Kidney epithelial cell (primary cell): ENCODE measurements at regions not wholly inside any gene's neighbourhood (a gene's known extent, or its start where the extent isn't known, plus 50 kb on each side); places are given as distances from the start of the nearest gene placed in this dataset.

ENCODE experiments used
- DNase-seq: peaks from one replicate; pipeline ENCODE4 v3.0.0-alpha.2; 2010; ENCODE audit warnings: low read depth
- H3K27me3 ChIP-seq: 2 replicates; pipeline ENCODE4 v1.6.0; 2011; ENCODE audit warnings: low read length; ENCODE audit not compliant: control insufficient read depth, insufficient read depth
- H3K36me3 ChIP-seq: 2 replicates; pipeline ENCODE4 v1.5.1; 2011; ENCODE audit warnings: low read length; ENCODE audit not compliant: control insufficient read depth, insufficient read depth
- H3K4me3 ChIP-seq: 2 replicates; pipeline ENCODE4 v1.5.1; 2011; ENCODE audit warnings: low read depth, mild to moderate bottlenecking, control low read depth, low read length
- TF ChIP-seq, protein P1 (sequence below): IDR thresholded peaks from 2 replicates; pipeline ENCODE4 v1.5.1; 2011; ENCODE audit warnings: mild to moderate bottlenecking, moderate library complexity, low read length, control low read depth, inconsistent platforms; ENCODE audit not compliant: insufficient read depth, poor library complexity, severe bottlenecking

DNA sequence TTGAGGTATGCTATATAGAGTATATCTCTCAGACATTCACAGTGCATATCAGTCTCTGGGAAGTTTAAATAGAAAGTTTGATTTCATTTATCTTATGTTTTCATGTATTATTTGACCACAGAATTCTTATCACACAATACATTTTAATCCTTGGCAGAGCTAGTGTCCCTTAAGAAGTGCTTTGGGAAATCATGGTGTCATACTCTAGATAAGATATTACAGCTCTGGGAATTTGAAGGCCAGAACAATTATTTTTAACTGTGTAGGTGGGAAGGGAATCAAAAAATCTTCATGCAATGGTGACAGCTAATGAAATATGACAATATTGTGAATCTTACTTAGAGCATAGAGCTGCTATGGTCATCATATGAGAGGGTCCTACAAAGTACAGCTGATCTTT is 451.3 kb upstream of the FAM98A start:
- Histone ChIP-seq H3K36me3 (no peaks in the 10 kb centered on the region), H3K27me3 (no peaks in the 10 kb centered on the region), H3K4me3 (no peak overlapping the region)
- DNase-seq = no peak
- TF ChIP-seq, protein P1, sequence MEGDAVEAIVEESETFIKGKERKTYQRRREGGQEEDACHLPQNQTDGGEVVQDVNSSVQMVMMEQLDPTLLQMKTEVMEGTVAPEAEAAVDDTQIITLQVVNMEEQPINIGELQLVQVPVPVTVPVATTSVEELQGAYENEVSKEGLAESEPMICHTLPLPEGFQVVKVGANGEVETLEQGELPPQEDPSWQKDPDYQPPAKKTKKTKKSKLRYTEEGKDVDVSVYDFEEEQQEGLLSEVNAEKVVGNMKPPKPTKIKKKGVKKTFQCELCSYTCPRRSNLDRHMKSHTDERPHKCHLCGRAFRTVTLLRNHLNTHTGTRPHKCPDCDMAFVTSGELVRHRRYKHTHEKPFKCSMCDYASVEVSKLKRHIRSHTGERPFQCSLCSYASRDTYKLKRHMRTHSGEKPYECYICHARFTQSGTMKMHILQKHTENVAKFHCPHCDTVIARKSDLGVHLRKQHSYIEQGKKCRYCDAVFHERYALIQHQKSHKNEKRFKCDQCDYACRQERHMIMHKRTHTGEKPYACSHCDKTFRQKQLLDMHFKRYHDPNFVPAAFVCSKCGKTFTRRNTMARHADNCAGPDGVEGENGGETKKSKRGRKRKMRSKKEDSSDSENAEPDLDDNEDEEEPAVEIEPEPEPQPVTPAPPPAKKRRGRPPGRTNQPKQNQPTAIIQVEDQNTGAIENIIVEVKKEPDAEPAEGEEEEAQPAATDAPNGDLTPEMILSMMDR = no peak

DNA sequence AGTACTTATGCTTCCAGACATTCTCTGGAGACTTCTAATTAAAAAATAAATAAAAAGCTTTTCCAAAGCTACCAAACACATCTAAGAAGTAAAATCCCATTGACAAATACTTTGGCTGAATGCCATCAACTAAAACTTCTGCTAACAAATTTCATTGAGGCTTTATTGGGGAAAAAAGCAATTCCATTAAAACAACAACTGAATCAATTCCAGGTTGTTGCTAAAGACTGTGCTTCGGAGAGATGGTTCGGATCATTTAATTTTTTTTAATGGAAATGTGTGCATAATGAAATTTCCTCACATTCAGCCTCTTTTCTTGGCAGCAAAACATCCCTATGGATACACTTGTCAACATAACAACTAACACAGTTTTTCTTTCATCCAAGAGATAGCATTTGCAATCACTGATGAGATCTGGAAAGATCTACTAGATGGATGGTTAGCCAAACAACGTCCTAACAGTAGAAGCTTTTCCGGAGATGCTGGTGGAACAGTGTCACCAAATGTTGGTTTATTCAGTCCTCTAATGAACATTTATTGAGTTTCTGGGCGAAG is 446.1 kb upstream of the FAM98A start:
- Histone ChIP-seq H3K27me3 (no peaks in the 10 kb centered on the region), H3K36me3 (no peaks in the 10 kb centered on the region), H3K4me3 (no peak overlapping the region)
- DNase-seq = no peak
- TF ChIP-seq, protein P1 = no peak

DNA sequence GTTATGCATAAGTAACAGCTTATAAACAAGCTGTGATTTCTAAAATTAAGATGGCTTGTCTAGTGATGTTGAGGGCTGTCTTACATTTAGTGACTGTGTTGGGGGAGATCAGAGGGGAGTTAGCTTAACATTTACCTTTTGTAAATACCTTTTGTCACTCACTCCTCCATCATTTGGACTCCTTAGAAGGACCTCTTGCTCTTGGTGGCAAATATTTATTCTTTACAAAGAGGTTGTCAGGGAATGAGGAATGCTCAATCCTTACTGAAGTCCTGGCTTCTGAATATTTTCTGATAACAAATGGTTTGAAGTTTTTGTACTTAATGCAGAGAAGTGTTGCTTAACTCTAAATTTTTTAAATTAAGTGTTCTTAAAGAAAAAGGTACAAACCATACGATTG is 438.8 kb upstream of the FAM98A start:
- DNase-seq = no peak
- Histone ChIP-seq H3K4me3 (no peak overlapping the region), H3K36me3 (no peaks in the 10 kb centered on the region), H3K27me3 (no peaks in the 10 kb centered on the region)
- TF ChIP-seq, protein P1 = no peak

DNA sequence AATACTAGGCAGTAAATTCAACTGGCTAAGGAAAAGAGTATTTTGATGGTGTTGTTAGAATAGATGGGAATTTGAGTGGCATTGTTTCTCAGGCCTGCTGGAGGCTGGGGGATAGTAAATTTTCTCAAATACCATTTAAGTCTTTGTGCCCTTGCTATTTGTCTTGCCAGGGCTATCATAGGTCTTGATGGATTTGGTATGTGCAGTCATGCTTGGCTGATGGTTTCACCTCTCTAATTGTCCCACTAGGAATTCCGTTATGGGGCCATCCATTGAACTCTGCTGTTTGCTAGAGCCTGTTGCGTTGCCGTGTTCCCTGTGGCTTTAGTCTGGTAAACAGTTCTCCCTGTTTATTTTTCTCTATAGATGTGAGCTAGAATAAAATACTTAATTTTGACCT is 438.1 kb upstream of the FAM98A start:
- no peak for DNase-seq
- Histone ChIP-seq H3K4me3 (no peak overlapping the region), H3K27me3 (no peaks in the 10 kb centered on the region), H3K36me3 (no peaks in the 10 kb centered on the region)
- TF ChIP-seq, protein P1 = no peak

DNA sequence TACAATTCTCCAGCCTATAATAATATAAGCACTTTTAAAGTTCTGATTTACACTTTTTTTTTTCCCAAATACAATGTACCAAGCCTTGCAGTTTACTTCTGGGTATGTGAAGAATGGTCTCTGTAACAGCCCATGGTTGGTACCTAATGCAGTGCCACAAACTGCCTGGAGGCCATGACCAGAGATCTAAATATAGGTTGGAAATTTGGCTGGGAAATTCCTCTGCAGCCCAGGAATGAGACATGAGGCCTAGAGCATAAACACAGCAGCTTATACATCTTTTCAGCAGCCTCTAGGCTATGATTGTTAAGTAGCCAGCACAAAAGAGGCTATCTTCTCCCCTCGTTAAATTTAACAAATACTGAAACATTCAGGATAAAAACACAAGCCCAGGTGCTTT is 432.0 kb upstream of the FAM98A start:
- no peak overlapping the region for H3K4me3 ChIP-seq
- TF ChIP-seq, protein P1 = no peak
- no peaks in the 10 kb centered on the region for H3K27me3 ChIP-seq
- H3K36me3 ChIP-seq = no peaks in the 10 kb centered on the region
- no peak for DNase-seq

DNA sequence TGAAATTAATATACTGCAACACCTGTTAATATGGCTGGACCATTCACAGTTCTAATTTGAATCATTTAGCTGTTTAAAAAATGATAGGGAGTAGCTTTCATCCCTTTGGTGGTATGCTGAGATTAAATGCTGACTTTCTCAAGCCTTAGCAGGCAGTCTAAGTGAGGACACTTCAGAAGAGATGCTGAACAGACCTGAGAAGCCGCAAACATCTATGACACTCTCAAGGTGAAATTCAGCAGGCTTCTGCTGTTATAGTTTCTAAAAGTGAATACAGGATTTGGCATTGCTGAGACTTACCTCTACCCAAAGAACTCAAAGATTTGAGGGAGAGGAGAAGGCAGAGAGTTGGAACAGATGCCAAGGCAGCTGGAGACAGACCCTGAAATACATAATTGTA is 431.2 kb upstream of the FAM98A start:
- TF ChIP-seq, protein P1 = no peak
- Histone ChIP-seq H3K4me3 (no peak overlapping the region), H3K36me3 (no peaks in the 10 kb centered on the region), H3K27me3 (no peaks in the 10 kb centered on the region)
- DNase-seq = no peak
